Right kidney (tissue), 1 donor: ENCODE measurements at regions not wholly inside any gene's neighbourhood (a gene's known extent, or its start where the extent isn't known, plus 50 kb on each side); places are given as distances from the start of the nearest gene placed in this dataset.
"Not testable (repeated sequence)": the region's sequence is repeated elsewhere in the genome, so short reads cannot be mapped to it uniquely, and the experiment has no call there.

Experiments
- DNase-seq: peaks from one replicate; pipeline ENCODE4 v3.0.0-alpha.2; 2016

DNA sequence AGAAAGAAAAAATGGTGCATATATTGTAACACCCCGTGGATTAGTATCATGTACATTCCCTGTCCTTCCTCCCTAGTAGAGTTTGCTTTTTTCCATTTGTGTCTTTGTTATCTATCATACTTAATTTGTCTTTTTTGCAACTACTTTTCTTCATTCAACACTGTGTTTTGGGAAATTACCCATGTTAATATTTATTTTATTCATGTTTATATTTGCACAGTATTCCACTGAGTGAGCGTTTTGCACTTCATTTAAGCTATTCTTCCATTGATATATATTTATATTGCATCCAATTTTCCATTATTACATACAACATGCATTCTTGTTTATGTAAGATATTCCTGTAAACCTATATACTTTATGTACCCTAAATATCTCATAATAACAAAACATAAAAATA, 57.6 kb upstream of the FAM171A1 start:
- no peak for DNase-seq

- DNase-seq: peak; percentile 41
Measured at GRCh38 chr10:15427843-15428414, 56.8 kb upstream of the FAM171A1 start.

GRCh38 chr10:15426558-15426957, 55.5 kb upstream of the FAM171A1 start:
- no peak for DNase-seq

DNA sequence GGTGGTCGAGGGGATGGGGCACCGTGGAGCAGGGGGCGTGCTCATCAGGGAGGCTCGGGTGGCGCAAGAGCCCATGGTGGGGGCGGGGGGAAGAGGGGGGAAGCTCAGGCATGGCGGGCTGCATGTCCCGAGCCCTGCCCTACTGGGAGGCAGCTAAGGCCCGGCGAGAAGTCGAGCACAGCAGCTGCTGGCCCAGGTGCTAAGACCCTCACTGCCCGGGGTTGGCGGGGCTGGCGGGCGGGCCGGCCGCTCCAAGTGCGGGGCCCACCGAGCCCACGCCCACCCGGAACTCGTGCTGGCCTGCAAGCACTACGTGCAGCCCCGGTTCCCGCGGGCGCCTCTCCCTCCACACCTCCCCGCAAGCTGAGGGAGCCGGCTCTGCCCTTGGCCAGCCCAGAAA, 55.0 kb upstream of the FAM171A1 start:
- DNase-seq: no peak

GRCh38 chr10:15421875-15422274, 50.8 kb upstream of the FAM171A1 start:
- DNase-seq: not testable (repeated sequence)
